GM23338 (cell line): ENCODE measurements at regions not wholly inside any gene's neighbourhood (a gene's known extent, or its start where the extent isn't known, plus 50 kb on each side); places are given as distances from the start of the nearest gene placed in this dataset.

ENCODE experiments used
- ATAC-seq: fragments of 200-7000 bp; cut with Tn5 transposase; 3 replicates; pipeline ENCODE4 v1.9.1; 2020
- DNase-seq: peaks from one replicate; pipeline ENCODE4 v3.0.0-alpha.2; 2015; ENCODE audit warnings: low spot score
- H2AFZ ChIP-seq: fragments of 200-600 bp; sonication (generic); 2 replicates; pipeline ENCODE4 v1.8.0; 2016; ENCODE audit warnings: antibody characterized with exemption, mild to moderate bottlenecking, moderate library complexity
- H3F3A ChIP-seq: fragments of 200-600 bp; sonication (generic); replicated peaks from 2 replicates; pipeline ENCODE4 v1.8.0; 2017; ENCODE audit warnings: antibody characterized with exemption, mixed run types, low read depth
- H3K27ac ChIP-seq: fragments of 200-600 bp; sonication (generic); 2 replicates; pipeline ENCODE4 v1.6.1; 2016; ENCODE audit warnings: low read depth
- H3K27me3 ChIP-seq: fragments of 200-600 bp; sonication (generic); 2 replicates; pipeline ENCODE4 v1.8.0; 2016; ENCODE audit warnings: mild to moderate bottlenecking, mixed run types, moderate library complexity; ENCODE audit not compliant: insufficient read depth
- H3K36me3 ChIP-seq: fragments of 200-600 bp; sonication (generic); 2 replicates; pipeline ENCODE4 v1.8.0; 2016; ENCODE audit warnings: mild to moderate bottlenecking; ENCODE audit not compliant: insufficient read depth
- H3K4me1 ChIP-seq: fragments of 200-600 bp; sonication (generic); 2 replicates; pipeline ENCODE4 v1.8.0; 2016; ENCODE audit warnings: mild to moderate bottlenecking, moderate library complexity; ENCODE audit not compliant: insufficient read depth
- H3K4me2 ChIP-seq: fragments of 200-600 bp; sonication (generic); 2 replicates; pipeline ENCODE4 v1.7.1; 2017; ENCODE audit warnings: mixed run types
- H3K4me3 ChIP-seq: fragments of 200-600 bp; sonication (generic); 2 replicates; pipeline ENCODE4 v1.6.1; 2016; ENCODE audit warnings: mixed run types
- H3K79me2 ChIP-seq: fragments of 200-600 bp; sonication (generic); replicated peaks from 2 replicates; pipeline ENCODE4 v1.8.0; 2017; ENCODE audit warnings: mild to moderate bottlenecking; ENCODE audit not compliant: insufficient read depth
- H3K9me2 ChIP-seq: fragments of 200-600 bp; sonication (generic); 2 replicates; pipeline ENCODE4 v1.8.0; 2017; ENCODE audit not compliant: insufficient read depth
- H4K20me1 ChIP-seq: fragments of 200-600 bp; sonication (generic); replicated peaks from 2 replicates; pipeline ENCODE4 v1.8.0; 2017; ENCODE audit warnings: mild to moderate bottlenecking; ENCODE audit not compliant: insufficient read depth
- H3K27ac Mint-ChIP-seq: 2 replicates; pipeline ENCODE4 v1.8.0; 2020; ENCODE audit warnings: inconsistent platforms, mild to moderate bottlenecking, moderate library complexity, mixed read lengths
- H3K27me3 Mint-ChIP-seq: 3 replicates; pipeline ENCODE4 v1.8.0; 2022; ENCODE audit warnings: low read depth, mild to moderate bottlenecking, moderate library complexity, mixed read lengths, inconsistent platforms; ENCODE audit not compliant: insufficient read depth, poor library complexity
- H3K36me3 Mint-ChIP-seq: 3 replicates; pipeline ENCODE4 v1.8.0; 2021; ENCODE audit warnings: low read depth, mild to moderate bottlenecking, inconsistent platforms, moderate library complexity, mixed read lengths
- H3K4me1 Mint-ChIP-seq: 3 replicates; pipeline ENCODE4 v1.8.0; 2020; ENCODE audit warnings: mild to moderate bottlenecking, inconsistent platforms, mixed read lengths
- H3K4me3 Mint-ChIP-seq: 3 replicates; pipeline ENCODE4 v1.8.0; 2021; ENCODE audit warnings: moderate library complexity, mild to moderate bottlenecking, inconsistent platforms, mixed read lengths
- H3K9me3 Mint-ChIP-seq: 3 replicates; pipeline ENCODE4 v1.8.0; 2020; ENCODE audit warnings: moderate library complexity, mild to moderate bottlenecking, inconsistent platforms, mixed read lengths
- CREB1 ChIP-seq: fragments of 250-450 bp; sonication (Bioruptor Pico); IDR thresholded peaks from 2 replicates; pipeline ENCODE4 v1.5.0; 2020; ENCODE audit warnings: low read depth, mild to moderate bottlenecking, moderate library complexity
- EZH2 ChIP-seq: fragments of 200-600 bp; sonication (generic); IDR thresholded peaks from one replicate; pipeline ENCODE4 v1.8.0; 2017; ENCODE audit warnings: antibody characterized with exemption, mild to moderate bottlenecking, low read depth; ENCODE audit not compliant: unreplicated experiment
- ZNF114 ChIP-seq: fragments of 250-450 bp; sonication (Bioruptor Pico); IDR thresholded peaks from 2 replicates; pipeline ENCODE4 v1.5.0; 2020; ENCODE audit warnings: mild to moderate bottlenecking, moderate library complexity
- ZNF331 ChIP-seq: fragments of 250-450 bp; sonication (Bioruptor Pico); IDR thresholded peaks from 2 replicates; pipeline ENCODE4 v1.5.0; 2020; ENCODE audit warnings: low read depth, mild to moderate bottlenecking, moderate library complexity
- TF ChIP-seq, protein P1 (sequence below): fragments of 250-450 bp; sonication (Bioruptor Pico); IDR thresholded peaks from 2 replicates; pipeline ENCODE4 v1.5.0; 2020; ENCODE audit warnings: mild to moderate bottlenecking, moderate library complexity

DNA sequence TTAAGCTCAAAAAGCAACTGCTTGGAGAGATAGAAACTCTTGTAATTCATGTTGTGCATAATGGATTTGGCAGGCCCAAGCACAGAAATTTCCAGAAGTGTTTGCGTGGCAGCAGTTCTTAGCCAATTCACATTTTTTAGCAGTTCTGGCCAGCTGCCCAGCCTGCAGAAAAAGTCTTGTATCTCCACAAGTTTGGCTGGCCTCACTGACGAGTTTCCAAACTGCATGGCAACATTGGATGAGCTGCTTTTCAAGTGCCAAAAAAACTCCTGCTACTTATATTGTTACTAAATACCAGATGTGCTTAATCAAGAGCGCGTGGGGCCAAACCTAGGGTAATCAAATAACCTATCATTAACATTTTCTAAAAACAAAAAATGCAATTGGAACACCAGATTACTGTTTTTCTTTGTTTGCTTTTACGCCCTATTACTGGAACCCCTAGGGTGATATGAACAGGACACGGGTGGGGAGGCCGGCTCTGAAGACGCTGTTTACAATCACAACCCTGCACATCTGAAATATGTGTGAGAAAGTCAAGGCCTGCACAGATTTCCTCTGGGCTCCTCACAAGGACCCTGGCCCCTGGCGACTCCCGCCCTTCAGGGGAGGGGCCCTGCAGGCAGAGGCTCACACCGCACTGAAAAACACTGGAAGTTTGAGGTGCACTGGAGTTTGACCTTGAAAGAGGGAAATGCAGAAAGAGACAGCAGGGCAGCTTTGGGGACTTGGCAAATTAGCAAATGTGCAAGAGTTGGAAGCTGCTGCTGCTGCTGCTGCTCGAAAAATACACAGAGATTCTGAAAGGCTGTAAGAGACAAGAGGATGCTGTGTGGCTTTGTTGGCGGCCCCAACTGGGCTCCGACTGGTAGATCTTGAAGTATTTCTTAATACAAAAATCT, 55.2 kb upstream of the TARBP1 start:
- peaks cover 9% of the 10 kb centered on the region for H3K27me3 Mint-ChIP-seq
- H2AFZ ChIP-seq: peak overlapping the region; percentile 66
- H3K9me3 Mint-ChIP-seq: no peaks in the 10 kb centered on the region
- no peaks in the 10 kb centered on the region for H3K79me2 ChIP-seq
- H3F3A ChIP-seq: 0 out of 2 replicates have a peak, but pooled peaks cover 3% of the 10 kb centered on the region
- H3K4me1 ChIP-seq: peaks cover 7% of the 10 kb centered on the region; the same call in 1 of the 2 replicates
- ATAC-seq: no peak; the same call in 2 of the 3 replicates
- no peak for TF ChIP-seq EZH2
- no peak for TF ChIP-seq ZNF114 (CRISPR knock-in tag)
- no peak for TF ChIP-seq ZNF331 (CRISPR knock-in tag)
- no peak for TF ChIP-seq CREB1 (CRISPR knock-in tag)
- TF ChIP-seq, protein P1, sequence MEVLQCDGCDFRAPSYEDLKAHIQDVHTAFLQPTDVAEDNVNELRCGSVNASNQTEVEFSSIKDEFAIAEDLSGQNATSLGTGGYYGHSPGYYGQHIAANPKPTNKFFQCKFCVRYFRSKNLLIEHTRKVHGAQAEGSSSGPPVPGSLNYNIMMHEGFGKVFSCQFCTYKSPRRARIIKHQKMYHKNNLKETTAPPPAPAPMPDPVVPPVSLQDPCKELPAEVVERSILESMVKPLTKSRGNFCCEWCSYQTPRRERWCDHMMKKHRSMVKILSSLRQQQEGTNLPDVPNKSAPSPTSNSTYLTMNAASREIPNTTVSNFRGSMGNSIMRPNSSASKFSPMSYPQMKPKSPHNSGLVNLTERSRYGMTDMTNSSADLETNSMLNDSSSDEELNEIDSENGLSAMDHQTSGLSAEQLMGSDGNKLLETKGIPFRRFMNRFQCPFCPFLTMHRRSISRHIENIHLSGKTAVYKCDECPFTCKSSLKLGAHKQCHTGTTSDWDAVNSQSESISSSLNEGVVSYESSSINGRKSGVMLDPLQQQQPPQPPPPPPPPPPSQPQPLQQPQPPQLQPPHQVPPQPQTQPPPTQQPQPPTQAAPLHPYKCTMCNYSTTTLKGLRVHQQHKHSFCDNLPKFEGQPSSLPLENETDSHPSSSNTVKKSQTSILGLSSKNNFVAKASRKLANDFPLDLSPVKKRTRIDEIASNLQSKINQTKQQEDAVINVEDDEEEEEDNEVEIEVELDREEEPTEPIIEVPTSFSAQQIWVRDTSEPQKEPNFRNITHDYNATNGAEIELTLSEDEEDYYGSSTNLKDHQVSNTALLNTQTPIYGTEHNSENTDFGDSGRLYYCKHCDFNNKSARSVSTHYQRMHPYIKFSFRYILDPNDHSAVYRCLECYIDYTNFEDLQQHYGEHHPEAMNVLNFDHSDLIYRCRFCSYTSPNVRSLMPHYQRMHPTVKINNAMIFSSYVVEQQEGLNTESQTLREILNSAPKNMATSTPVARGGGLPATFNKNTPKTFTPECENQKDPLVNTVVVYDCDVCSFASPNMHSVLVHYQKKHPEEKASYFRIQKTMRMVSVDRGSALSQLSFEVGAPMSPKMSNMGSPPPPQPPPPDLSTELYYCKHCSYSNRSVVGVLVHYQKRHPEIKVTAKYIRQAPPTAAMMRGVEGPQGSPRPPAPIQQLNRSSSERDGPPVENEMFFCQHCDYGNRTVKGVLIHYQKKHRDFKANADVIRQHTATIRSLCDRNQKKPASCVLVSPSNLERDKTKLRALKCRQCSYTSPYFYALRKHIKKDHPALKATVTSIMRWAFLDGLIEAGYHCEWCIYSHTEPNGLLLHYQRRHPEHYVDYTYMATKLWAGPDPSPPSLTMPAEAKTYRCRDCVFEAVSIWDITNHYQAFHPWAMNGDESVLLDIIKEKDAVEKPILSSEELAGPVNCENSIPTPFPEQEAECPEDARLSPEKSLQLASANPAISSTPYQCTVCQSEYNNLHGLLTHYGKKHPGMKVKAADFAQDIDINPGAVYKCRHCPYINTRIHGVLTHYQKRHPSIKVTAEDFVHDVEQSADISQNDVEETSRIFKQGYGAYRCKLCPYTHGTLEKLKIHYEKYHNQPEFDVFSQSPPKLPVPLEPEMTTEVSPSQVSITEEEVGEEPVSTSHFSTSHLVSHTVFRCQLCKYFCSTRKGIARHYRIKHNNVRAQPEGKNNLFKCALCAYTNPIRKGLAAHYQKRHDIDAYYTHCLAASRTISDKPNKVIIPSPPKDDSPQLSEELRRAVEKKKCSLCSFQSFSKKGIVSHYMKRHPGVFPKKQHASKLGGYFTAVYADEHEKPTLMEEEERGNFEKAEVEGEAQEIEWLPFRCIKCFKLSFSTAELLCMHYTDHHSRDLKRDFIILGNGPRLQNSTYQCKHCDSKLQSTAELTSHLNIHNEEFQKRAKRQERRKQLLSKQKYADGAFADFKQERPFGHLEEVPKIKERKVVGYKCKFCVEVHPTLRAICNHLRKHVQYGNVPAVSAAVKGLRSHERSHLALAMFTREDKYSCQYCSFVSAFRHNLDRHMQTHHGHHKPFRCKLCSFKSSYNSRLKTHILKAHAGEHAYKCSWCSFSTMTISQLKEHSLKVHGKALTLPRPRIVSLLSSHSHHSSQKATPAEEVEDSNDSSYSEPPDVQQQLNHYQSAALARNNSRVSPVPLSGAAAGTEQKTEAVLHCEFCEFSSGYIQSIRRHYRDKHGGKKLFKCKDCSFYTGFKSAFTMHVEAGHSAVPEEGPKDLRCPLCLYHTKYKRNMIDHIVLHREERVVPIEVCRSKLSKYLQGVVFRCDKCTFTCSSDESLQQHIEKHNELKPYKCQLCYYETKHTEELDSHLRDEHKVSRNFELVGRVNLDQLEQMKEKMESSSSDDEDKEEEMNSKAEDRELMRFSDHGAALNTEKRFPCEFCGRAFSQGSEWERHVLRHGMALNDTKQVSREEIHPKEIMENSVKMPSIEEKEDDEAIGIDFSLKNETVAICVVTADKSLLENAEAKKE (CRISPR knock-in tag): no peak
- H3K36me3 ChIP-seq: no peaks in the 10 kb centered on the region
- no peaks in the 10 kb centered on the region for H4K20me1 ChIP-seq
- H3K36me3 Mint-ChIP-seq: no peaks in the 10 kb centered on the region
- no peak for DNase-seq
- H3K27me3 ChIP-seq: no peaks in the 10 kb centered on the region
- H3K4me2 ChIP-seq: no peak overlapping the region
- H3K9me2 ChIP-seq: no peaks in the 10 kb centered on the region
- H3K27ac ChIP-seq: no peak overlapping the region
- no peak overlapping the region for H3K4me3 ChIP-seq
- H3K4me1 Mint-ChIP-seq: peaks cover 49% of the 10 kb centered on the region
- peak overlapping the region; percentile 66; the same call in 1 of the 2 replicates for H3K27ac Mint-ChIP-seq
- H3K4me3 Mint-ChIP-seq: no peak overlapping the region
